ENCODE measurements at regions not wholly inside any gene's neighbourhood (a gene's known extent, or its start where the extent isn't known, plus 50 kb on each side); places are given as distances from the start of the nearest gene placed in this dataset.

- Histone ChIP-seq H3F3A (ENCODE audit: control insufficient read depth, insufficient read depth) (no peaks in the 10 kb centered on the region), H3K79me2 (ENCODE audit: control insufficient read depth, low read length) (no peaks in the 10 kb centered on the region)
Measured at GRCh38 chr16:59249011-59249410, 514.9 kb upstream of the GOT2 start.

GRCh38 chr16:59242556-59242955 is 508.4 kb upstream of the GOT2 start:
- H3K9me3 ChIP-seq (ENCODE audit: control insufficient read depth, insufficient read depth, low read length): no peaks in the 10 kb centered on the region
- no peaks in the 10 kb centered on the region for H3K79me2 ChIP-seq (ENCODE audit: control insufficient read depth, low read length)
- no peaks in the 10 kb centered on the region for H3F3A ChIP-seq (ENCODE audit: control insufficient read depth, insufficient read depth)
- H4K20me1 ChIP-seq (ENCODE audit: control insufficient read depth, insufficient read depth, low read depth, low read length): no peaks in the 10 kb centered on the region
- H3K36me3 ChIP-seq (ENCODE audit: control insufficient read depth, low read length): no peaks in the 10 kb centered on the region
- no peak overlapping the region for H3K4me3 ChIP-seq (ENCODE audit: low read length)
- no peak overlapping the region for H3K27ac ChIP-seq (ENCODE audit: low read depth, low read length)
- no peaks in the 10 kb centered on the region for H3K4me1 ChIP-seq (ENCODE audit: control insufficient read depth, low read length)
- H3K9me2 ChIP-seq (replicated peaks; ENCODE audit: control insufficient read depth, low read length): no peaks in the 10 kb centered on the region
- H3K4me2 ChIP-seq (ENCODE audit: low read length): no peak overlapping the region
- no peaks in the 10 kb centered on the region for H3K27me3 ChIP-seq (ENCODE audit: control insufficient read depth, low read length)
- TF ChIP-seq EZH2phosphoT487 (IDR thresholded peaks at IDR 0.05; ENCODE audit: borderline replicate concordance, low read length) (no peak), CTCF (IDR thresholded peaks at IDR 0.05; ENCODE audit: low read depth, low read length, poor library complexity, severe bottlenecking) (no peak)

More at GRCh38 chr16:59249011-59249410, 514.9 kb upstream of the GOT2 start:
- no peak for TF ChIP-seq CTCF (IDR thresholded peaks at IDR 0.05; ENCODE audit: low read depth, low read length, poor library complexity, severe bottlenecking)
- TF ChIP-seq EZH2phosphoT487 (IDR thresholded peaks at IDR 0.05; ENCODE audit: borderline replicate concordance, low read length): no peak
- H3K36me3 ChIP-seq (ENCODE audit: control insufficient read depth, low read length): no peaks in the 10 kb centered on the region
- H3K4me2 ChIP-seq (ENCODE audit: low read length): no peak overlapping the region
- H3K4me3 ChIP-seq (ENCODE audit: low read length): no peak overlapping the region
- H4K20me1 ChIP-seq (ENCODE audit: control insufficient read depth, insufficient read depth, low read depth, low read length): no peaks in the 10 kb centered on the region
- no peaks in the 10 kb centered on the region for H3K9me2 ChIP-seq (replicated peaks; ENCODE audit: control insufficient read depth, low read length)
- no peaks in the 10 kb centered on the region for H3K27me3 ChIP-seq (ENCODE audit: control insufficient read depth, low read length)
- no peaks in the 10 kb centered on the region for H3K9me3 ChIP-seq (ENCODE audit: control insufficient read depth, insufficient read depth, low read length)
- no peak overlapping the region for H3K27ac ChIP-seq (ENCODE audit: low read depth, low read length)
- no peaks in the 10 kb centered on the region for H3K4me1 ChIP-seq (ENCODE audit: control insufficient read depth, low read length)

GRCh38 chr16:59238246-59238645 is 504.1 kb upstream of the GOT2 start:
- Histone ChIP-seq H3K4me1 (ENCODE audit: control insufficient read depth, low read length) (no peaks in the 10 kb centered on the region), H3K36me3 (ENCODE audit: control insufficient read depth, low read length) (no peaks in the 10 kb centered on the region), H3K4me2 (ENCODE audit: low read length) (no peak overlapping the region), H3K27ac (ENCODE audit: low read depth, low read length) (no peak overlapping the region), H3K79me2 (ENCODE audit: control insufficient read depth, low read length) (no peaks in the 10 kb centered on the region), H3F3A (ENCODE audit: control insufficient read depth, insufficient read depth) (no peaks in the 10 kb centered on the region), H3K27me3 (ENCODE audit: control insufficient read depth, low read length) (no peaks in the 10 kb centered on the region), H3K9me3 (ENCODE audit: control insufficient read depth, insufficient read depth, low read length) (no peaks in the 10 kb centered on the region), H4K20me1 (ENCODE audit: control insufficient read depth, insufficient read depth, low read depth, low read length) (no peaks in the 10 kb centered on the region), H3K4me3 (ENCODE audit: low read length) (no peak overlapping the region), H3K9me2 (replicated peaks; ENCODE audit: control insufficient read depth, low read length) (no peaks in the 10 kb centered on the region)
- TF ChIP-seq EZH2phosphoT487 (IDR thresholded peaks at IDR 0.05; ENCODE audit: borderline replicate concordance, low read length): no peak
- TF ChIP-seq CTCF (IDR thresholded peaks at IDR 0.05; ENCODE audit: low read depth, low read length, poor library complexity, severe bottlenecking): no peak

All from DOHH2 (cell line).